ENCODE measurements at regions not wholly inside any gene's neighbourhood (a gene's known extent, or its start where the extent isn't known, plus 50 kb on each side); places are given as distances from the start of the nearest gene placed in this dataset.
"Not testable (repeated sequence)": the region's sequence is repeated elsewhere in the genome, so short reads cannot be mapped to it uniquely, and the experiment has no call there.

GRCh38 chr14:88961214-88961613, 136.8 kb downstream of the TTC8 start:
- no peak for DNase-seq (ENCODE audit: low spot score)
- 49% methylated on average over 3 of the region's 3 CpGs for WGBS
- TF ChIP-seq CTCF (IDR thresholded peaks at IDR 0.05) (no peak), POLR2AphosphoS5 (IDR thresholded peaks at IDR 0.05) (no peak), POLR2A (IDR thresholded peaks at IDR 0.05) (no peak)
- Histone ChIP-seq H3K4me1 (replicated peaks) (no peaks in the 10 kb centered on the region), H3K27me3 (replicated peaks; ENCODE audit: insufficient read depth) (no peaks in the 10 kb centered on the region), H3K36me3 (no peaks in the 10 kb centered on the region), H3K4me3 (no peak overlapping the region), H3K9me3 (no peaks in the 10 kb centered on the region), H3K27ac (no peak overlapping the region)
- intact Hi-C loops (cut with DNase I): no loop called here

GRCh38 chr14:88962356-88962755, 137.9 kb downstream of the TTC8 start:
- H3K4me3 ChIP-seq: no peak overlapping the region
- no peaks in the 10 kb centered on the region for H3K27me3 ChIP-seq (replicated peaks; ENCODE audit: insufficient read depth)
- TF ChIP-seq POLR2A (IDR thresholded peaks at IDR 0.05) (no peak), POLR2AphosphoS5 (IDR thresholded peaks at IDR 0.05) (no peak), CTCF (IDR thresholded peaks at IDR 0.05) (no peak)
- intact Hi-C loops (cut with DNase I): no loop called here
- no peak overlapping the region for H3K27ac ChIP-seq
- no peak for DNase-seq (ENCODE audit: low spot score)
- H3K36me3 ChIP-seq: no peaks in the 10 kb centered on the region
- H3K9me3 ChIP-seq: no peaks in the 10 kb centered on the region
- no peaks in the 10 kb centered on the region for H3K4me1 ChIP-seq (replicated peaks)
- WGBS: 84% methylated on average over 4 of the region's 4 CpGs

- Histone ChIP-seq H3K9me3 (no peaks in the 10 kb centered on the region), H3K36me3 (no peaks in the 10 kb centered on the region), H3K4me1 (replicated peaks) (no peaks in the 10 kb centered on the region), H3K27ac (no peak overlapping the region), H3K27me3 (replicated peaks; ENCODE audit: insufficient read depth) (no peaks in the 10 kb centered on the region), H3K4me3 (no peak overlapping the region)
- 79% methylated on average over 3 of the region's 3 CpGs for WGBS
- no peak for DNase-seq (ENCODE audit: low spot score)
- TF ChIP-seq POLR2A (IDR thresholded peaks at IDR 0.05): no peak
- TF ChIP-seq CTCF (IDR thresholded peaks at IDR 0.05): no peak
- no peak for TF ChIP-seq POLR2AphosphoS5 (IDR thresholded peaks at IDR 0.05)
- intact Hi-C loops (cut with DNase I): no loop called here
Observed at GRCh38 chr14:88967299-88967698, 142.8 kb downstream of the TTC8 start.

GRCh38 chr14:88975043-88975830, 150.8 kb downstream of the TTC8 start:
- DNase-seq (ENCODE audit: low spot score): no peak
- no peak for TF ChIP-seq POLR2AphosphoS5 (IDR thresholded peaks at IDR 0.05)
- TF ChIP-seq POLR2A (IDR thresholded peaks at IDR 0.05): no peak
- no peak for TF ChIP-seq CTCF (IDR thresholded peaks at IDR 0.05)
- no peaks in the 10 kb centered on the region for H3K36me3 ChIP-seq
- 20% methylated on average over 3 of the region's 3 CpGs for WGBS
- intact Hi-C loops (cut with DNase I): no loop called here
- no peak overlapping the region for H3K4me3 ChIP-seq
- no peak overlapping the region for H3K27ac ChIP-seq
- no peaks in the 10 kb centered on the region for H3K27me3 ChIP-seq (replicated peaks; ENCODE audit: insufficient read depth)
- no peaks in the 10 kb centered on the region for H3K9me3 ChIP-seq
- no peaks in the 10 kb centered on the region for H3K4me1 ChIP-seq (replicated peaks)

- H3K27ac ChIP-seq: no peak overlapping the region
- no peaks in the 10 kb centered on the region for H3K9me3 ChIP-seq
- DNase-seq (ENCODE audit: low spot score): no peak
- TF ChIP-seq POLR2AphosphoS5 (IDR thresholded peaks at IDR 0.05): no peak
- no peak for TF ChIP-seq POLR2A (IDR thresholded peaks at IDR 0.05)
- no peak for TF ChIP-seq CTCF (IDR thresholded peaks at IDR 0.05)
- no peaks in the 10 kb centered on the region for H3K36me3 ChIP-seq
- intact Hi-C loops (cut with DNase I): no loop called here
- no peak overlapping the region for H3K4me3 ChIP-seq
- no peaks in the 10 kb centered on the region for H3K4me1 ChIP-seq (replicated peaks)
- no peaks in the 10 kb centered on the region for H3K27me3 ChIP-seq (replicated peaks; ENCODE audit: insufficient read depth)
- 46% methylated on average over 2 of the region's 2 CpGs for WGBS
Observed at GRCh38 chr14:88975926-88976325, 151.5 kb downstream of the TTC8 start.

- DNase-seq (ENCODE audit: low spot score); H3K27ac ChIP-seq; H3K9me3 ChIP-seq; H3K4me3 ChIP-seq; H3K36me3 ChIP-seq; H3K4me1 ChIP-seq (replicated peaks); H3K27me3 ChIP-seq (replicated peaks; ENCODE audit: insufficient read depth); intact Hi-C loops (cut with DNase I): not testable (repeated sequence)
- 55% methylated on average over 4 of the region's 4 CpGs for WGBS
Observed at GRCh38 chr14:88980907-88981306, 156.5 kb downstream of the TTC8 start.
